HEK293T (cell line): ENCODE measurements at regions not wholly inside any gene's neighbourhood (a gene's known extent, or its start where the extent isn't known, plus 50 kb on each side); places are given as distances from the start of the nearest gene placed in this dataset.
"Not testable (repeated sequence)": the region's sequence is repeated elsewhere in the genome, so short reads cannot be mapped to it uniquely, and the experiment has no call there.

Source experiments
- BHLHE40 ChIP-seq: fragments of 450-650 bp; IDR thresholded peaks from 2 replicates; pipeline ENCODE4 v1.6.1; 2016; ENCODE audit warnings: mild to moderate bottlenecking, moderate library complexity, borderline replicate concordance
- LEF1 ChIP-seq: fragments of 450-650 bp; IDR thresholded peaks from 2 replicates; pipeline ENCODE4 v1.6.1; 2017; ENCODE audit warnings: mild to moderate bottlenecking, borderline replicate concordance

DNA sequence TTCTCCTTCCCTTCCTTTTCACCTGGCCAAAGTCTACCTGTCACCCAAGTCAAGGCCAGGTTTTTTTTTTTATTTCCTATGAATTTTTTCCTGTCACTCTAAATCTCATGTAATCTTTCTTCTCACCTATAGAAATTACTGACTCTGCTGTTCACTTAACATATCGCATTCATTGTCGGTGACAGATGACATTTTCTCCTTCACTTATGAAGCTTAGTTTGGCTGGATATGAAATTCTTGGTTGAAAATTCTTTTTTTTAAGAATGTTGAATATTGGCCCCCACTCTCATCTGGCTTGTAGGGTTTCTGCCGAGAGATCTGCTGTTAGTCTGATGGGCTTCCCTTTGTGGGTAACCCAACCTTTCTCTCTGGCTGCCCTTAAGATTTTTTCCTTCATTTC lies 142.8 kb downstream of the DYRK2 start:
- TF ChIP-seq BHLHE40, LEF1: not testable (repeated sequence)
